HG03575 (cell line): ENCODE measurements at regions not wholly inside any gene's neighbourhood (a gene's known extent, or its start where the extent isn't known, plus 50 kb on each side); places are given as distances from the start of the nearest gene placed in this dataset.

ENCODE experiments used
- ATAC-seq: cut with Tn5 transposase; IDR thresholded peaks from one replicate; pipeline ENCODE4 v1.9.1; 2021; ENCODE audit not compliant: unreplicated experiment, insufficient number of reproducible peaks, low FRiP score; ENCODE audit errors: extremely low read depth

DNA sequence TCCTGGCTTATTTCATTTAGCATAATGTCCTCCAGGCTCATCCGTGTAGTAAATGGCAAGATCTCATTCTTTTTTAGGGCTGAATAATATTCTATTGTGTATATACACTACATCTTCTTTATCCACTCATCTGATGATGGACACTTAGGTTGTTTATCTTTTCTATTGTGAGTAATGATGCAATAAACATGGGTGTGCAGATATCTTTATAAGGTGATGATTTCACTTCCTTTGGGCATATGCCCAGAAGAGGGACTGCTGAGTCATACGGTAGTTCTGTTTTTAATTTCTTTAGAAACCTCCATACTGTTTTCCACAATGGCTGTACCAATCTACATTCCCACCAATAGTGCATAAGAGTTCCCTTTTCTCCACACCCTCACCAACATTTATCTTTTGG lies 317.6 kb upstream of the CNKSR2 start:
- ATAC-seq, result no peak

DNA sequence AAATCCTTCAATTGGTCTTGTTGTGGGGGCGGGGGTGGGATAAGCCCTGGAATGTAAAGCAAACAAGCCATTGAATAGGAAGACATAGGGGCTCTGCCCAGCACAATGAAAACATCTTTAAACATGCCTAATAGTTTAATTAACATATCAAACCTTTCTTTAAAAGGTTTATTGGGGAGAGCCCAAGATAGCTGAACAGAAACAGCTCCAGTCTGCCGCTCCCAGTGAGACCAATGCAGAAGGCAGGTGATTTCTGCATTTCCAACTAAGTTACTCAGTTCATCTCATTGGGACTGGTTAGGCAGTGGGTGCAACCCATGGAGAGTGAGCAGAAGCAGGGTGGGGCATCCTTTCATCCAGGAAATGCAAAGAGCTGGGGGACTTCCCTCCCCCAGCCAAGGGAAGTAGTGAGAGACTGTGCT lies 327.2 kb upstream of the CNKSR2 start:
- no peak for ATAC-seq

DNA sequence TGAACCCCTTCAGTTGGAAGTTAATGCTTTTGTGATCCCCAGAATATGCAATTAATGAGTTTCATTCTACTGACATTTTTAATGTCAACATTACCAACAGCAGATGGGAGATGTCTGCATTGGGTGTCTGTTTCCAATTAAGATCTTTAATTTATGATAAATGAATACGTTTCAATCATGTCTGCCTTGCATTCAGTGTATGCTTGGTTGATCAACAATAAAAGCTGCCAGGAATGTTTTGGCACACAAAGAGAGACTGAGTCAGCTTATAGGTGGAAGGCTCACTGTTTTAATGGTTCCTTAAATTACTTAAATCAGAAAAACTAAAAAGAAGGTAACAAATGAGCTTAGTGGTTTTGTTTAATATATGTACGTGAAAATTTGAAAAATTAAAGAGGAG lies 359.9 kb upstream of the CNKSR2 start:
- no peak for ATAC-seq

DNA sequence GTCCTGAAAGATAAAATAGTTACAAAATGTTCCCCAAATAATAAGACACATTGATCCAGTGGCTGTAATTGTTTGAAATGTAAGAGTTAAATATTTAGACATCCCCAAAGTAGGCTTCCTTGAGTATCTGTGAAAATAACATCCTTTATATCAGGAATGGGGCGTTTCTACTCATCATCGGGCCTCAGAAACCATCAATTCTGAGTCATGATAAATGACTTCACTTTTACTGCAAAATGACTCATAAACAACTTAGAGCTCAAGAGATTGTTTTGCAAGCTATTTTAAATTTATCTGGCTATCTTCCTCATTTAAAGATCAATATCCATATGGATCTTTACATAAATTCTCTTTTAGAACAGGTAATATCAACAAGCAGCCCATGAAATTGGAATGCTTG lies 369.4 kb upstream of the CNKSR2 start:
- no peak for ATAC-seq

DNA sequence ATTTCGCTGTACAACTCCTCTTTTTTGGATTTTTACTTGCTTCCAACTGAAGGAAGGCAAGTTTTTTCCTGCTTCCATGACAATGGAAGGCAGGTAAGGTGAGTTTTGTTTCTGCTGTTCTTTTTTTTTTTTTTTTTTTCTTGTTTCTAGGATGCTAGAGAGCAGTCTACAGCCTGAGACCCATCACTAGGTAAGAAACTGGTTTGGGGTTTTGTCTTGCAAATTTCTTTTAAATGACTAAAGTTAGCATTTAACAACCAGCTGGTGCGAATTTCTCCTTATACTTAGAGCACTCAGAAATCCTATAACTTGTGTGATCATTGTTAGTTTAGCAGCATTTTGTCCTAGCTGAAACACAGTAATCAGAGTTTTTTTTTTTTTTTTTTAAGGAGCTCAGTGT lies 378.4 kb upstream of the CNKSR2 start:
- ATAC-seq, result no peak

DNA sequence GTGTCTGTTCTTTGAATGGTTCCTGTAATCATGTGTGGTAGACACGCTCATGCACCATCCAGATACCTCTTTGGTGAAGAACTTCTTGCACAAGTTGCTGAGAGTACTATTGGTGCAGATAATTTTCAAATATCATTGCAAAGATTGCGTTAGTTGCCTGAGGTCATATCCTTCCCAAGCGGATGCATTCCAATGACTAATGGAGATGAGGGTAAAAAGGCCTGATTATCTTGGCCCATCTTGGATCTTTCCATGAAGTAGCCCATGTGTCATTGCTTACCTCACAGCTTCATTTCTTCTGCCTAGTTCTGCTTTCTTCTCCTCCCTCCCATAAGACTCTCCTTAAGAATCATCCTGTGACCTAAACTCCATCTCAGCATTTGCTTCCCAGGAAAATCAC lies 384.9 kb upstream of the CNKSR2 start:
- ATAC-seq, result no peak

DNA sequence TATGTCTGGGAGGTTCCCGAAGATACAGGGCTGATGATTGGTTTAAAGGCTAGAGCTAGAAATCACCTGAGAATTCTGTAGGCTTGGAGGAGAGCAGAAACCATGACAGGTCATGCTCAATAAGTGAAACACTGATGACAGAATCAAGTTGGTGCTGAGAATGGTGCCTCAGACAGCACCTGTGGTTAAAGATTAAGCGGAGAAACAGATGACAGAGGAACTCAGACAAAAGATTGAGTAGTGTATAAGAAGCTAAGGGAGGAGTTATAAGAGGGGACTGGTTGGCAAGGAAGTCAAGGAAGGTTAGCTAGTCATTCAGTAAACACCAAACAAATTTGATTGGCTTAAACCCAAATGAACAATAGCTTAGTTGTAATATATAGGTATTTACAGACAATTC lies 385.4 kb upstream of the CNKSR2 start:
- ATAC-seq, result no peak

DNA sequence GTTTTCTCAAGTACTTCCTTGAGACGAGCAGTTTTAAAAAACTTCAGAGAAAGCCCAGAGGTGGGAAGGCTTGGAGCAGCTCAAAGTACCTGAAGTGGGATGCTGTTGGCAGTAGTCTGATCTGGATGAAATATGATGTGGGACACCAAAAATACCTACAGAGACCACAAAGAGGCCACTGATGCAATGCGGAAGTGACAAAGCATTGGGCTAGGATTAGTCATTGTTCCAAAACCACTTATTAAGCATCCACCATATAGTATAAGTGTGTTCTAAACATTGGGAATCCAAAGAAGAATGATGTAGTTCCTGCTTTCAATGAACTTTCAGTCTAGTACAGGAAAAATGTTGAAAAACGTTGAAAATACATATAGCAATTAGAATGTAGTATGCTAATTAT lies 386.1 kb upstream of the CNKSR2 start:
- no peak for ATAC-seq

DNA sequence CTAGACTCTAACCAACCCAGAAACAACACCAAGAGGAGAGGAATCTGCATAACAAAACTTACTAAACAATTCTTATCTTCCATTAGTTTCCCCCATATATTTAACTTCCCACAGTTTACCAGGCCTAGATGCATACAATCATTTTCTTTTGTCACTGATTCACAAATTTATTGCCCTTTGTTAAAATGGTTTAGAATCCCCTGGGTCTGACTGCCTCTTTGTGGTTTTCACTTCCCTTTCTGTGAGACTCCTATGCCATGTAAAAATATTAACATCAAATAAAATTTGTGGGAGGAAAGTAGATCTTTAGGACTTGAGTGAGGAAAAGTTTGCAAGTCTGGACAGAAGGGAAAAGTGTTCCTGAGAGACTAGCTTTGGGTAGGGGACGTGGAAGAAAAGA lies 393.8 kb upstream of the CNKSR2 start:
- ATAC-seq, result no peak

DNA sequence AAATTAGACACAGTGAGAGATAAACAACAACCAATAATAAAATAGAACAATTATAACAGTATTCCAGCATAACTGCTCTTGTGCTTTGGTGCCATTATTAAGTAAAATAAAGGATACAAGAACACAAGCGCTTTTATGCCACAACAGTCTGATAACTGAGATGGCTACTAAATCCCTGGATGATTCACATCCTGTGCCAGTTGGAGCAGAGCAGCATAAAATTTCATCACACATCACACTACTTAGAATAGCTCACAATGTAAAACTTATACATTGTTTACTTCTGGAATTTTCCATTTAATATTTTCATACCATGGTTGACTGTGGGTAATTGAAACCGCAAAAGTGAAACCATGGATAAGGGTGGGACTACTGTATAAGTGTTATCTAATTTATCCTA lies 399.9 kb upstream of the CNKSR2 start:
- no peak for ATAC-seq

DNA sequence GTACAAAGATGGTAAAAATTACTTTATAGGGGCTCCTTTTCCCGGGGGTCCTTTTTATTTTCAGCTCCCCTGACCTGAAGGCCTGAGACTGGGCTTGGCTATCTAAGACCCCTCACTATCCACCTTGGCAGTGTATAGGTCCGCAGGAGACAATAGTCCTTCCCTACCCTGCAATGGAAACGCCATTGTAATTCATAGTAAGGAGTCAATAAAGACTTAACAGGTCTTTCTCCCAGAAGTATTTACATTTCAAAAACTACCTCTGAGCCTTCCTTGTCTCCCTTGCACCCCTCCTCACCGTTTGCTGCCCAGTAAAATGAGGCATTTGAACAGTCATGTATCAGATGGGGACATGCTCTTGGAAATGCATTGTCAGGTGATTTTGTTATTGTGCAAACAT lies 401.2 kb upstream of the CNKSR2 start:
- ATAC-seq, result no peak

DNA sequence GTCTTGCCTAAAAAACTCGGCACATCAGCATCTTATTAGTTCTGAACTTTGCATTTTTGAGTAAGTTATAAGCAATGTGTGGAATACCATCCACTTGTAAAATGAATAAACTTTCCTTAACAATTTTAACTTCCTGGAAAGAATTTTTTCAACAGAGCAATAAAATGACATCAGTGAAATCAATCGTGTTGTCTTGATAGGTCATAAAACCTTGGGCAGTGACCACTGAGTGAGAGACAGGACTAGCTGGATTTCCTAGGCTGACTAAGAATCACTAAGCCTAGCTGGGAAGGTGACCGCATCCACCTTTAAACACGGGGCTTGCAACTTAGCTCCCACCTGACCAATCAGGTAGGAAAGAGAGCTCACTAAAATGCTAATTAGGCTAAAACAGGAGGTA lies 403.0 kb upstream of the CNKSR2 start:
- no peak for ATAC-seq

DNA sequence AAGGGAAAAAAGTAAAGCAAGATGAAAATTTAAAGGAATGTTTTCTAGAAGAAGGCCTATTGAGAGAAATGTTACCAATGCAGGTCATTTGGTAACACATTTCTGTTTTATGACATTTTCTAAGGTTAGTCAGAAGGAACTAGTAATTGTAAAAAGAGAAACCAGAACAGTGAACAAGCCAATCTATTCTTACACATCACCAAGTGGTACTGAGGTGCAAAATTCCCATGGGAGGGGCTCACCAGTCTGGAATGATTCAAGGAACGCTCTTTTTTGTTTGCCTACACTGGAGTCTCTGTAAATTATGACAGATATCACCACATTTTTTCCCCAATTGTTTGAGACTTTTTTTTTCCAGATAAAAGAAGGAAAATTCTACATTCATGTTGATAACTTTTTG lies 404.7 kb upstream of the CNKSR2 start:
- no peak for ATAC-seq

DNA sequence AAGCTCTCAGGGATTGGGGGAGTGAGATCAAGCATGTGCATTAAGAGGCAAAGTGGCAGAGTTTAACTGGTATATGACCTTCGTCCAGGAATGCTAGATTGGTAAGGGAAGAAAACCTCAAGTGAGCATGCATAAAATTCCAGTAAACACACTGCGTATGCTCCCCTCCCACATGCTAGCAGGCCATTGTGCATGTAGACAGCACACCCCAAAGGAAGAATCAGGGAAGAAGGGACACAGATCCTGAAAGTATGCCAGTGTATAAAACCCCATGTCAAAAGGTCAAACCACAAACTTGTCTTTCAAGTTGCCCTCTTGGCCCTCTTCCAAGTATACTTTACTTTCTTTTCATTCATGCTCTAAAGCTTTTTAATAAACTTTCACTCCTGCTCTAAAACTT lies 405.2 kb upstream of the CNKSR2 start:
- ATAC-seq, result no peak

DNA sequence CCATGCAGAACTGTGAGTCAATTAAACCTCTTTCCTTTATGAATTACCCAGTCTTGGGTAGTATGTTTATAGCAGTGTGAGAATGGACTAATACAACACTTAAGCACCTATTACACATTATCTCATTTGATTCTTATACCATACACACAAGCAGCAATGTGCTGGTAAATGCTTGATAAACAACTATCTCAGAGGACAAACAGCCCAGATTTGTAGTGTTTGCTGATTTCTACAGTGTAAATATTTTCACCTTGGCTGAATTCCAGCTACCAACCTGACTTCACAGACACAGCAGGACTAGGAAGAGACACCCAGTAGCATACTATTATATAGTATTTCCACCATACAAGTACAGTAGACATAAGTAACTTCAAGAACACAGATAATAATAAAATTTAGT lies 406.5 kb upstream of the CNKSR2 start:
- ATAC-seq, result no peak

DNA sequence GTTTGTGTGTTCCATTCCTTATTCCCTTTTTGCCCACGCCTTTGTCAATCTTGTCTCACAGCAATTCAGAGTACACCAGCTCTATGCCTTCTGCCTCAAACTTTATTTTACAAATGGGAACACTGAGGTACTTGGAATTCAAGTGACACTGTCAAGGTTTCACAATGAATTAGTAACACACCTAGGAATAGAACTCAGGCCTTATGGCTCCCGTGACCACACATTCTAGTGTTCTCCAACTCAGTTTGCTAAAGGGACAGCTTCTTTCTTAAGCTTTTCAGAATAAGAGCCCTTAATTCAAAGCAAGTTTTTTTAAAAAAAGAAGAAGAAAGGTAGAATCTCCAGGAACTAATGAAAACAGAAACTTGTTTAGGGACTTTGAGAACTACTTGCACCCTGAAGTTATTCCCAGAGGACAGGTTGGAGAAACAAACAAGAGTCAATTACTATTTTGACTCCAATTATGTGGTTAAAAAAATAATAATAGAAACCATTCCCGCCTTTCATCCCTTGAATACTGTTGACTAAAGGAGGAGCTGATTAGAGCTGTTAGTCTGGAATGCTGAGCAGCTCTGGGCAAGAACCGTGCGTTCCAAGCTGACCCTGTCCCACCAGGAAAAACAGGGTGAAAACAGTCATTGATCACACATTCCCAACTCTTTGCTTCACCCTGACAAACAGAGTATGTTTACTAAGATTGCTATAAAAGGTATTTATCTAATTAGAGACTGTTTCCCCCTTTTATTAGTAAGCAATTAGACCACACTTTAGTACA lies 408.8 kb upstream of the CNKSR2 start:
- ATAC-seq, result no peak

DNA sequence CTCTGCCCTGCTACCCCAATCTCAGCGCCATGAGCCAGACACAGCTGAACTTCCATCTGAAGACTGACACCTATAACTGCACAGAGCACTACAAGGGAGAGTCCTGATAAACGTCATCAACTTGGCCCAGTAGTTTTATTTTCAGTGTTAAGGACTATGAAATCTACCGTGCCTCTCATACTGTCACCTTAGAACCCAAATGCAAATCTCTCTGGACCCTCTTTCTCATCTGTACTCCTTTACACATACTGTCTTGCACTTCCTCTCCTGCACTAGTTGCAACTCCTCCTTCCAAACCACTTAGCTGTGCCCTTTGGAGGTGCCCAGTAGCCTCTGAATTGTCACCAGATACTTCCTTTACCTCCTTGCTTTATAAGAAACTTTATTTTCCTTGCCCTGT lies 420.2 kb upstream of the CNKSR2 start:
- no peak for ATAC-seq

DNA sequence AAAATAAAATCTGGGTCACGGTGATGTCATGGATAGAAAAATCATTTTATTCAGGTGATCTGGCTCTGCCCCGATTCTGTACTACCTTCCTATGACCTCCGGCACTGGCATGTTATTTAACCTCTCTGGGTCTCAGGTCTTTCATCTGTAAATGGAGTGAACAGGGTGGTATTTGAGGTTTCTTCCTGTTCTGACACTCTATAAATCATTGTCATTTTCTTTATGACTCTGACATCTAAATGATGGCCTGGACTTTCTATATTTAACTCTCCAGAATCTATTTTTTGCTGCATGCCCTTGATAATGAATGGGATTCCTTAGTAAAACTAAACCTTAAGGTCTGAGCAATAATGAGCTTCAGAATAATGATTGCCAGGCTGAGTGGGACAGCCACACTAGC lies 422.0 kb upstream of the CNKSR2 start:
- no peak for ATAC-seq

DNA sequence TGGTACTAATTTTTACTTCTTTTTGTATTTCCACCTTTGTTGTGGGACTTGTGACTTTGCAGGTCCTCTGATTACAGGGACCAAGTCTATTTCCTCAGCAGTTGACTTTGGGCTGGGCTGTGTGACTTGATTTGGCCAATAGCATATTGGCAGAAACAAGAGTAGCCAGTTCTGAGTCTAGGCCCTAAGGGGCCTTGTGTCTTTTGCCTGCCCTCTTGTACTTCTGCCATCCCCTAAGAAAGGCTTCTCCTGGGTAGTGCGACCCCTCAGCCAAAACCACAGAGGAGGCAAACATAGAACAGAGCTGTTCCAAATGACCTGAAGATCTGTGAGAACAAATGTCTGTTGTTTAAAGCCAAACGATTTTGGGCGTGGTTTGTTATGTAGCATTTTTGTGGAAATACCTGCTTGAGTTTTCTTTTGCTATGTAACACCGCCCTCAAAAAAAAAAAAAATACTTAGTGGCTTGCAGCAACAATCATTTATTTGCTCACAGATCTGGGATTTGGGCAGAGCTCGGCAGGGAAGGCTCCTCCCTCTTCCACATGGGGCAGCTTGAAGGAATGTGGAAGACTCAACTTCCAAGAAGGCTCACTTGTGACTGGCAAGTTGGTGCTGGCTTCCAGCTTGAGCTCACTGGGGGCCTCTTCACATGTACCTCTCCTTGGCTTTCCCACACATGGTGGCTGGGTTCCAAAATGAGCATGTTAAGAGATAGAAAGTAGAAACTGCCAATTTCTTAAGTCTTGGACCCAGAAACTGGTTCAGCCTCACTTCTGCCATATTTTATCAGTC lies 423.0 kb upstream of the CNKSR2 start:
- no peak for ATAC-seq

DNA sequence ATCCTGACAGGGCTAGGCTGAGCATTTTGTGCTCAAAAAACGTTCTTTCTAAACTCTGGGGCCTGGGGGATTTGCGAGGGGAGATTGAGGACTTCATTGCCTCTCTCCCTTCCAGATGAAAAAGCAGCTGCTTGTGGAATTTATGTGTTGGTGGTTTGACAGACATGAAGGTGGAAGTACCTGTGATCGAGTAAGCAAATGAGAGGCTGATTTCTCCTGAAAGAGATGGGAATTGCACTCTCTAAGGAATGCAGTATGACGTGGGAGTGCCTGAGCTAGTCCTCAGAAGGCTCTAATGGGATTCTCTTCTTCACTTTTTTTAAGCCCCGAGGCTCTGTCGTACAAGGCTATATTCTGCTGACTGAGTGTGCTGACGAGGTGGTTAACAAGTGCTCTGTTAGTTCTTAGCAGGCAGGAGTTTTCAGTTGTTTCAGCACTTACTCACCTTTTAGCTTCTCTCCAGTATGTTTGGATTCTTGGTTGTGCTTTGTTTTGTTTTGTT lies 426.8 kb upstream of the CNKSR2 start:
- no peak for ATAC-seq
